ENCODE measurements at regions not wholly inside any gene's neighbourhood (a gene's known extent, or its start where the extent isn't known, plus 50 kb on each side); places are given as distances from the start of the nearest gene placed in this dataset.

- no peak overlapping the region for H3K4me3 ChIP-seq
- Mint-ChIP-seq H3K27ac (no peak overlapping the region), H3K4me3 (no peak overlapping the region), H3K9me3 (peaks cover 16% of the 10 kb centered on the region; the same call in 2 of the 3 replicates), H3K27me3 (ENCODE audit: insufficient read depth, low read depth, poor library complexity) (peaks cover 15% of the 10 kb centered on the region), H3K4me1 (peaks cover 43% of the 10 kb centered on the region), H3K36me3 (ENCODE audit: low read depth) (peaks cover 8% of the 10 kb centered on the region; the same call in 2 of the 3 replicates)
- ATAC-seq (peak; percentile 67), DNase-seq (ENCODE audit: low spot score) (peak; percentile 43)
- no peaks in the 10 kb centered on the region for H3K79me2 ChIP-seq (replicated peaks; ENCODE audit: insufficient read depth)
- no peak for TF ChIP-seq ZNF462 (CRISPR knock-in tag; IDR thresholded peaks at IDR 0.05)
- TF ChIP-seq ZNF114 (CRISPR knock-in tag; IDR thresholded peaks at IDR 0.05), result no peak
- no peak for TF ChIP-seq NANOG (IDR thresholded peaks at IDR 0.05; ENCODE audit: borderline replicate concordance)
- no peak for TF ChIP-seq JUNB (IDR thresholded peaks at IDR 0.05; ENCODE audit: unreplicated experiment)
- no peak for TF ChIP-seq STAT1 (IDR thresholded peaks at IDR 0.05; ENCODE audit: unreplicated experiment)
- no peak for TF ChIP-seq EZH2 (IDR thresholded peaks at IDR 0.05; ENCODE audit: low read depth, unreplicated experiment)
- TF ChIP-seq EZH2phosphoT487 (IDR thresholded peaks at IDR 0.05; ENCODE audit: unreplicated experiment), result no peak
- TF ChIP-seq, protein P1, sequence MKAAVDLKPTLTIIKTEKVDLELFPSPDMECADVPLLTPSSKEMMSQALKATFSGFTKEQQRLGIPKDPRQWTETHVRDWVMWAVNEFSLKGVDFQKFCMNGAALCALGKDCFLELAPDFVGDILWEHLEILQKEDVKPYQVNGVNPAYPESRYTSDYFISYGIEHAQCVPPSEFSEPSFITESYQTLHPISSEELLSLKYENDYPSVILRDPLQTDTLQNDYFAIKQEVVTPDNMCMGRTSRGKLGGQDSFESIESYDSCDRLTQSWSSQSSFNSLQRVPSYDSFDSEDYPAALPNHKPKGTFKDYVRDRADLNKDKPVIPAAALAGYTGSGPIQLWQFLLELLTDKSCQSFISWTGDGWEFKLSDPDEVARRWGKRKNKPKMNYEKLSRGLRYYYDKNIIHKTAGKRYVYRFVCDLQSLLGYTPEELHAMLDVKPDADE (IDR thresholded peaks at IDR 0.05), result no peak
- no peak for TF ChIP-seq REST (IDR thresholded peaks at IDR 0.05; ENCODE audit: unreplicated experiment)
- peaks cover 22% of the 10 kb centered on the region for H3K4me1 ChIP-seq (ENCODE audit: insufficient read depth)
- no peak overlapping the region for H3K27ac ChIP-seq (ENCODE audit: low read depth)
- H3K4me2 ChIP-seq, result no peak overlapping the region
- H3K27me3 ChIP-seq (ENCODE audit: insufficient read depth), result no peaks in the 10 kb centered on the region
- no peaks in the 10 kb centered on the region for H3K36me3 ChIP-seq (ENCODE audit: insufficient read depth)
- peaks cover 35% of the 10 kb centered on the region for H3K9me2 ChIP-seq (ENCODE audit: insufficient read depth)
- H2AFZ ChIP-seq, result peak overlapping the region; percentile 48; the same call in 1 of the 2 replicates
- no peaks in the 10 kb centered on the region for H3F3A ChIP-seq (replicated peaks; ENCODE audit: low read depth)
- no peaks in the 10 kb centered on the region for H4K20me1 ChIP-seq (replicated peaks; ENCODE audit: insufficient read depth)
Observed at GRCh38 chr13:21929400-21929799, 258.5 kb downstream of the FGF9 start.

Measured in GM23338 (cell line).